Endodermal cell (in vitro differentiated cells): ENCODE measurements at regions not wholly inside any gene's neighbourhood (a gene's known extent, or its start where the extent isn't known, plus 50 kb on each side); places are given as distances from the start of the nearest gene placed in this dataset.

Experiments
- DNase-seq: peaks from one replicate; pipeline ENCODE4 v3.0.0-alpha.2; 2017
- H3K27ac ChIP-seq: 2 replicates; pipeline ENCODE4 v1.5.1; 2013; ENCODE audit warnings: mild to moderate bottlenecking, low read depth, low read length, moderate library complexity
- H3K27me3 ChIP-seq: 2 replicates; pipeline ENCODE4 v1.6.1; 2013; ENCODE audit warnings: mild to moderate bottlenecking, low read length, moderate library complexity; ENCODE audit not compliant: insufficient read depth, control insufficient read depth, poor library complexity, severe bottlenecking
- H3K36me3 ChIP-seq: 2 replicates; pipeline ENCODE4 v1.7.0; 2013; ENCODE audit warnings: mild to moderate bottlenecking, low read length, moderate library complexity; ENCODE audit not compliant: control insufficient read depth, insufficient read depth
- H3K4me1 ChIP-seq: one replicate; pipeline ENCODE4 v1.7.0; 2013; ENCODE audit warnings: low read length; ENCODE audit not compliant: control insufficient read depth, insufficient read depth
- H3K4me3 ChIP-seq: 2 replicates; pipeline ENCODE4 v1.5.1; 2013; ENCODE audit warnings: mild to moderate bottlenecking, low read length, moderate library complexity
- H3K9ac ChIP-seq: 2 replicates; pipeline ENCODE4 v1.6.1; 2013; ENCODE audit warnings: mild to moderate bottlenecking, low read length, moderate library complexity; ENCODE audit not compliant: poor library complexity, severe bottlenecking; ENCODE audit errors: extremely low read depth
- H3K9me3 ChIP-seq: 2 replicates; pipeline ENCODE4 v1.6.1; 2013; ENCODE audit warnings: mild to moderate bottlenecking, low read length, moderate library complexity; ENCODE audit not compliant: control insufficient read depth
- H3K27ac Mint-ChIP-seq: 2 replicates; pipeline ENCODE4 v1.8.0; 2020; ENCODE audit warnings: mixed read lengths
- H3K27me3 Mint-ChIP-seq: 2 replicates; pipeline ENCODE4 v1.8.0; 2021; ENCODE audit warnings: mild to moderate bottlenecking, mixed read lengths; ENCODE audit not compliant: insufficient read depth
- H3K36me3 Mint-ChIP-seq: 2 replicates; pipeline ENCODE4 v1.8.0; 2020; ENCODE audit warnings: low read depth, mixed read lengths
- H3K4me1 Mint-ChIP-seq: 2 replicates; pipeline ENCODE4 v1.8.0; 2020; ENCODE audit warnings: mixed read lengths
- H3K4me3 Mint-ChIP-seq: 2 replicates; pipeline ENCODE4 v1.8.0; 2020; ENCODE audit warnings: mild to moderate bottlenecking, moderate library complexity, mixed read lengths
- H3K9me3 Mint-ChIP-seq: 2 replicates; pipeline ENCODE4 v1.8.0; 2020; ENCODE audit warnings: mild to moderate bottlenecking, mixed read lengths
- WGBS, 2 experiments: methylation state at CpG; one replicate each; pipeline versions ENCODE4 v1.1.5 to v1.1.7; 2013; ENCODE audit warnings: missing lambda C conversion rate in 2 of 2, mixed read lengths in 1 of 2; ENCODE audit not compliant: insufficient coverage in 1 of 2, insufficient read length in 1 of 2; 5-methylcytosine and 5-hydroxymethylcytosine counted together
- TF ChIP-seq, protein P1 (sequence below): fragments of 200-600 bp; sonication (generic); conservative IDR thresholded peaks from 2 replicates; pipeline ENCODE4 v1.5.0; 2021; ENCODE audit warnings: antibody characterized with exemption, mild to moderate bottlenecking

DNA sequence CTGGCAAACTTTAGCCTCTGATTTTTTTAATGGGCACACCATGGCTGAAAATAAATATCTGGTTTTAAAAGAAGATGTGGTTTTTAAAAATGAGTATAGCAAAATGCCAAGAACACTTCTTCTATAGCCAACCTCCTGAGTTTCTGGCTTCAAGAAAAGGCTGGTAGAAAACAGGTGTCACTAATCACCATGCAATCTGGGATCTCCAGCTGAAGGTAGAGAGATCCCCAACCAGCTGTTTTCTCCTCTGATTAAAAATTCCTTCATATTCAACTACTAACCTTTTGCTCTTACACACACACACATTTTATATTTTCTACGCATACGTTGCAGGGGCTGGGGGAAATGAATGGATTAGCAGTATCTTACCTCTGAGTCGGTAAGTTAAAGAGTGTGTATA lies 279.6 kb upstream of the ROBO2 start:
- Mint-ChIP-seq H3K4me3 (no peak overlapping the region), H3K27me3 (no peaks in the 10 kb centered on the region), H3K4me1 (no peaks in the 10 kb centered on the region), H3K9me3 (no peaks in the 10 kb centered on the region), H3K27ac (no peak overlapping the region), H3K36me3 (no peaks in the 10 kb centered on the region)
- no peaks in the 10 kb centered on the region for H3K36me3 ChIP-seq
- H3K9ac ChIP-seq = no peak overlapping the region
- DNase-seq = no peak
- H3K9me3 ChIP-seq = no peaks in the 10 kb centered on the region
- H3K27ac ChIP-seq = no peak overlapping the region
- H3K27me3 ChIP-seq = no peaks in the 10 kb centered on the region
- WGBS, 2 experiments = 95% methylated on average over 3 of the region's 3 CpGs; no CpG with 5 or more reads in 1 of the 2 experiments
- TF ChIP-seq, protein P1, sequence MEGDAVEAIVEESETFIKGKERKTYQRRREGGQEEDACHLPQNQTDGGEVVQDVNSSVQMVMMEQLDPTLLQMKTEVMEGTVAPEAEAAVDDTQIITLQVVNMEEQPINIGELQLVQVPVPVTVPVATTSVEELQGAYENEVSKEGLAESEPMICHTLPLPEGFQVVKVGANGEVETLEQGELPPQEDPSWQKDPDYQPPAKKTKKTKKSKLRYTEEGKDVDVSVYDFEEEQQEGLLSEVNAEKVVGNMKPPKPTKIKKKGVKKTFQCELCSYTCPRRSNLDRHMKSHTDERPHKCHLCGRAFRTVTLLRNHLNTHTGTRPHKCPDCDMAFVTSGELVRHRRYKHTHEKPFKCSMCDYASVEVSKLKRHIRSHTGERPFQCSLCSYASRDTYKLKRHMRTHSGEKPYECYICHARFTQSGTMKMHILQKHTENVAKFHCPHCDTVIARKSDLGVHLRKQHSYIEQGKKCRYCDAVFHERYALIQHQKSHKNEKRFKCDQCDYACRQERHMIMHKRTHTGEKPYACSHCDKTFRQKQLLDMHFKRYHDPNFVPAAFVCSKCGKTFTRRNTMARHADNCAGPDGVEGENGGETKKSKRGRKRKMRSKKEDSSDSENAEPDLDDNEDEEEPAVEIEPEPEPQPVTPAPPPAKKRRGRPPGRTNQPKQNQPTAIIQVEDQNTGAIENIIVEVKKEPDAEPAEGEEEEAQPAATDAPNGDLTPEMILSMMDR = no peak
- H3K4me1 ChIP-seq = no peaks in the 10 kb centered on the region
- no peak overlapping the region for H3K4me3 ChIP-seq

GRCh38 chr3:76765511-76765910 lies 274.4 kb upstream of the ROBO2 start:
- Histone ChIP-seq H3K27me3 (no peaks in the 10 kb centered on the region), H3K4me1 (no peaks in the 10 kb centered on the region), H3K4me3 (no peak overlapping the region), H3K9me3 (no peaks in the 10 kb centered on the region), H3K9ac (no peak overlapping the region), H3K27ac (no peak overlapping the region), H3K36me3 (no peaks in the 10 kb centered on the region)
- Mint-ChIP-seq H3K4me1 (no peaks in the 10 kb centered on the region), H3K4me3 (no peak overlapping the region), H3K9me3 (no peaks in the 10 kb centered on the region), H3K36me3 (no peaks in the 10 kb centered on the region), H3K27me3 (no peaks in the 10 kb centered on the region), H3K27ac (no peak overlapping the region)
- WGBS, 2 experiments = 90% methylated on average over 4 to 5 of the region's 5 CpGs
- TF ChIP-seq, protein P1 = no peak
- no peak for DNase-seq

DNA sequence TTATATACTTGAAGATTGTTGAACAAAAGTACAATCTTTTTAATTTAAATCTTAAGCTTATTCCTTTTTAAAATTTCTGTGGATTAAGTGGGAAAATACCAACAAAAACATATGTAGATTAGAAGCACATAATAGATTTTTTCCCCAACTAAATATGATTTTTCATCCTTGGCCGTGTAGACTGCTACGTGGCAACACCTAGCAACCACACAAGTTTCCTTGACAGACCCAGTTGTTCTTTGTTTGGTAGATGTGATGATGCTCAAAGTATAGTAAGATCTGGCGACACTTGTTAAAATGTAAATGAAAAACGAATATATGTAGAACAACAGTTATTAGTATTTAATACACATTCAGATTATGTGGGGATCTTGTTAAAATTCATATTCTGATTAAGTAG lies 271.0 kb upstream of the ROBO2 start:
- H3K9me3 ChIP-seq = no peaks in the 10 kb centered on the region
- H3K27me3 ChIP-seq = no peaks in the 10 kb centered on the region
- TF ChIP-seq, protein P1 = no peak
- no peak overlapping the region for H3K27ac Mint-ChIP-seq
- no peaks in the 10 kb centered on the region for H3K36me3 Mint-ChIP-seq
- no peak for DNase-seq
- no peak overlapping the region for H3K9ac ChIP-seq
- 100% methylated on average over 2 of the region's 4 CpGs; no CpG with 5 or more reads in 1 of the 2 experiments for WGBS, 2 experiments
- H3K4me1 ChIP-seq = no peaks in the 10 kb centered on the region
- no peaks in the 10 kb centered on the region for H3K4me1 Mint-ChIP-seq
- H3K36me3 ChIP-seq = no peaks in the 10 kb centered on the region
- H3K4me3 ChIP-seq = no peak overlapping the region
- no peaks in the 10 kb centered on the region for H3K9me3 Mint-ChIP-seq
- no peak overlapping the region for H3K4me3 Mint-ChIP-seq
- H3K27ac ChIP-seq = no peak overlapping the region
- H3K27me3 Mint-ChIP-seq = no peaks in the 10 kb centered on the region
